Gastrocnemius medialis (tissue), 4 donors: ENCODE measurements at regions not wholly inside any gene's neighbourhood (a gene's known extent, or its start where the extent isn't known, plus 50 kb on each side); places are given as distances from the start of the nearest gene placed in this dataset.

Experiments used
- ATAC-seq, 2 donors: fragments of 150-250 bp; one replicate each; pipeline ENCODE4 v1.9.1; 2016
- DNase-seq, 2 donors: peaks; one replicate each; pipeline ENCODE4 v3.0.0-alpha.2; 2019
- H3K27ac ChIP-seq, 4 donors: fragments of 200-600 bp; sonication (generic); 1 replicate in 1 of 4; 2 replicates in 3 of 4; pipeline ENCODE4 v1.5.1; 2016 to 2018; ENCODE audit warnings: mild to moderate bottlenecking in 2 of 4, moderate library complexity in 1 of 4
- H3K27me3 ChIP-seq, 3 donors: fragments of 200-600 bp; sonication (generic) in 2 of 3; 1 replicate in 1 of 3; 2 replicates in 2 of 3; pipeline versions ENCODE4 v1.5.1 to v1.6.0; 2016 to 2019; ENCODE audit warnings: mild to moderate bottlenecking in 1 of 3, moderate library complexity in 1 of 3
- H3K36me3 ChIP-seq, 2 donors: fragments of 200-600 bp; sonication (generic) in 1 of 2; one replicate each; pipeline ENCODE4 v1.5.1; 2017 to 2018
- H3K4me1 ChIP-seq, 2 donors: fragments of 200-600 bp; sonication (generic) in 1 of 2; one replicate each; pipeline ENCODE4 v1.5.1; 2016 to 2017; ENCODE audit warnings: mild to moderate bottlenecking in 2 of 2
- H3K4me3 ChIP-seq, 4 donors: fragments of 200-600 bp; sonication (generic) in 3 of 4; 1 replicate in 1 of 4; 2 replicates in 3 of 4; pipeline ENCODE4 v1.5.1; 2016 to 2019; ENCODE audit warnings: mild to moderate bottlenecking in 2 of 4
- H3K9me3 ChIP-seq, 3 donors: fragments of 200-600 bp; sonication (generic) in 2 of 3; 1 replicate in 1 of 3; 2 replicates in 2 of 3; pipeline ENCODE4 v1.5.1; 2016 to 2019
- POLR2A ChIP-seq, 2 donors: fragments of 450-650 bp; IDR thresholded peaks; one replicate each; pipeline ENCODE4 v1.6.1; 2017; ENCODE audit warnings: antibody characterized with exemption in 2 of 2, mild to moderate bottlenecking in 2 of 2, moderate library complexity in 2 of 2
- in situ Hi-C, 4 donors: fragments of 200-750 bp; cut with MboI; loops; one replicate each; pipeline versions ENCODE4 v1.15.0 to v1.8.0; 2017; ENCODE audit warnings: low sequenced_read_pairs in 4 of 4
- intact Hi-C: fragments of 100-400 bp; cut with DNase I; formaldehyde crosslinking; loops from one replicate; pipeline ENCODE4 v1.15.1; 2023; ENCODE audit warnings: low total_unique reads
- TF ChIP-seq, protein P1 (sequence below), 5 experiments: fragments of 450-650 bp in 3 of 5; fragments of 200-600 bp in 2 of 5; sonication (generic) in 2 of 5; IDR thresholded peaks in 4 of 5; conservative IDR thresholded peaks in 1 of 5; 1 replicate in 4 of 5; 2 replicates in 1 of 5; pipeline ENCODE4 v1.5.1; 2016 to 2019; ENCODE audit warnings: antibody characterized with exemption in 5 of 5, mild to moderate bottlenecking in 3 of 5, moderate library complexity in 3 of 5

DNA sequence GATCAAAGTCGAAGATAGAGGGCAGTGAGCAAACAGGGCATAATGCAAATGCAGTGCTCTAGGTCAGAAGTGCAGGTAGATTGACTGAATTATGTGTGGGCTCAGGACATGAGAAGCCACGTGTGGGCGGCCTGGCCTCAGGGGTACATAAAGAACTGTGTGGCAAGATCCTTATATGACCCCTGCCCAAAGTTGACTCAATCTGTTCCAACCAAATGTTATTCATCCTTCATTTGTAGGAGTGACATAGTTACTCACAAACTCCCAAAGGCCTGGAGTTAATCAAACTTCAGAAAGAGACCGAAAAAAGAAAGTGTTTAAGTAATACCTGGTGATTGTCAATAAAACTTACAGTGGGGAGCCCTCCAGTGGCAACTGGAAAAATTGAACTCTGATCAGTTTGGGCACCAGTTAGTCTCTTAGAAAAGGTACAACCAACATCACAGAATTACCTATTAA is 150.4 kb upstream of the FAR2 start:
- Histone ChIP-seq H3K9me3 (no peaks in the 10 kb centered on the region), H3K27me3 (no peaks in the 10 kb centered on the region), H3K4me3 (no peak overlapping the region), H3K4me1 (no peaks in the 10 kb centered on the region), H3K36me3 (no peaks in the 10 kb centered on the region), H3K27ac (no peak overlapping the region)
- in situ Hi-C loops (no loop called here), intact Hi-C loops (no loop called here)
- ATAC-seq = no peak
- DNase-seq = no peak
- TF ChIP-seq, protein P1, sequence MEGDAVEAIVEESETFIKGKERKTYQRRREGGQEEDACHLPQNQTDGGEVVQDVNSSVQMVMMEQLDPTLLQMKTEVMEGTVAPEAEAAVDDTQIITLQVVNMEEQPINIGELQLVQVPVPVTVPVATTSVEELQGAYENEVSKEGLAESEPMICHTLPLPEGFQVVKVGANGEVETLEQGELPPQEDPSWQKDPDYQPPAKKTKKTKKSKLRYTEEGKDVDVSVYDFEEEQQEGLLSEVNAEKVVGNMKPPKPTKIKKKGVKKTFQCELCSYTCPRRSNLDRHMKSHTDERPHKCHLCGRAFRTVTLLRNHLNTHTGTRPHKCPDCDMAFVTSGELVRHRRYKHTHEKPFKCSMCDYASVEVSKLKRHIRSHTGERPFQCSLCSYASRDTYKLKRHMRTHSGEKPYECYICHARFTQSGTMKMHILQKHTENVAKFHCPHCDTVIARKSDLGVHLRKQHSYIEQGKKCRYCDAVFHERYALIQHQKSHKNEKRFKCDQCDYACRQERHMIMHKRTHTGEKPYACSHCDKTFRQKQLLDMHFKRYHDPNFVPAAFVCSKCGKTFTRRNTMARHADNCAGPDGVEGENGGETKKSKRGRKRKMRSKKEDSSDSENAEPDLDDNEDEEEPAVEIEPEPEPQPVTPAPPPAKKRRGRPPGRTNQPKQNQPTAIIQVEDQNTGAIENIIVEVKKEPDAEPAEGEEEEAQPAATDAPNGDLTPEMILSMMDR (IDR thresholded peaks at IDR 0.05 in 4 of 5, conservative IDR thresholded peaks at IDR 0.05 in 1 of 5) = peak in 1 of 5 experiments; percentile 29
- TF ChIP-seq POLR2A (IDR thresholded peaks at IDR 0.05) = no peak

DNA sequence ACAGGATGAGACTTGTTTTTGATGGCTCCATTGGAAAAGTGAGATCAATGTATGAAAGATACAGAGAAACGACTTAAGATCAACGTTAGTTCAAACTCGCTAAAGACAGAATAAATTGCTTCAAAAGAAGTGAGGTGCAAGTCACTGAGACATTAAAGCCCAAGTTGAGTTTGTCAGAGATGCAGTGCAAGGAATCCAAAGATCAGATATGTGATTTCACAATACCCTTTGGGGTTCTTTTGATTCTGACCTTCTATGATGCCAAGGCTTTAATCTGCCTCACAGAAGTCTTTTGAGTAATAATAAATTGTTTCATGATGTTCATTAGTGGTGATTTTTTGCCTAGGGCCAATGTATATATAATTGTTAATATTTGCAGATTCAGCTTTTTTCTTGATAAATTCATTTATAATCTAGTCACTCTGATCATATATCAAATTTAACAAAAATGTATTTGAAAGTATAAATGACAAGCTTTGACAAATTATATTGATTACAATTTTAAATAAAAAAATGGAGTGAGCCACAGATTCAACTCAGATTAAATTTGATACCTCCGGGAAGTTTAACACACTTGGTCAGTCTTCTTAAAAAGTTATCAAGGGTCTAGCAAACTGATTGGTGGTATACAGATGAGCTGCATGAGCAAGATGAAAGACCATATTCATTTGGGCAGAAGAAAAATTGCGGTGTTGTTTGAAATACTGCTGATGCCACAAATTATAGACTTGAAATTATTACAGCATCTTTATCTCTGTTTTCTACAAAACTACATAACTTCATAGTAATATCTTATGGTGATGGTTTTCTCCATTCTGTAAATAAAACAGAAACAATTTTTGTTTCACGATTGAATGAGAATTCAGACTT is 144.8 kb upstream of the FAR2 start:
- Histone ChIP-seq H3K4me3 (no peak overlapping the region), H3K27ac (no peak overlapping the region), H3K27me3 (no peaks in the 10 kb centered on the region), H3K36me3 (no peaks in the 10 kb centered on the region), H3K4me1 (no peaks in the 10 kb centered on the region), H3K9me3 (no peaks in the 10 kb centered on the region)
- in situ Hi-C loops = no loop called here
- intact Hi-C loops = no loop called here
- ATAC-seq = no peak
- no peak for DNase-seq
- TF ChIP-seq, protein P1 (IDR thresholded peaks at IDR 0.05 in 4 of 5, conservative IDR thresholded peaks at IDR 0.05 in 1 of 5) = no peak
- TF ChIP-seq POLR2A (IDR thresholded peaks at IDR 0.05) = no peak

DNA sequence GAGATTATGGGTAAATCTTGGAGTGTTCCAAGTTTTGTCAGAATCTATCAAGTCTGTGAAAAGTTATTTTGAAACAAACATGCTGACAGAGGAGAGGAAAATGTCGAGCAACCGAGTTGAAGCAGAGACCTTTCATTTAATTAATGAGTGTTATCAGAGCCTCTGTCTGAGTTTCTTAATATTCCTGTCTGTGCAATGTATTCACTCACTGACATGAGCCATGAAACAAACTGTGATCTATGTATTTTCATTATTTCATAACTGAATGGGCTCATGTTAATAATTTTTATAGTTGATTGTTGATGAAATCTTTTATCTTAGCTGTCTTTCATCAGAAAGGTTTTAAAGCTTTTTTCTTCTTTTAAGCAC is 144.2 kb upstream of the FAR2 start:
- Histone ChIP-seq H3K27me3 (no peaks in the 10 kb centered on the region), H3K4me1 (no peaks in the 10 kb centered on the region), H3K4me3 (no peak overlapping the region), H3K36me3 (no peaks in the 10 kb centered on the region), H3K9me3 (no peaks in the 10 kb centered on the region), H3K27ac (no peak overlapping the region)
- no peak for DNase-seq
- no peak for TF ChIP-seq POLR2A (IDR thresholded peaks at IDR 0.05)
- TF ChIP-seq, protein P1 (IDR thresholded peaks at IDR 0.05 in 4 of 5, conservative IDR thresholded peaks at IDR 0.05 in 1 of 5) = no peak
- in situ Hi-C loops (no loop called here), intact Hi-C loops (no loop called here)
- ATAC-seq = no peak

DNA sequence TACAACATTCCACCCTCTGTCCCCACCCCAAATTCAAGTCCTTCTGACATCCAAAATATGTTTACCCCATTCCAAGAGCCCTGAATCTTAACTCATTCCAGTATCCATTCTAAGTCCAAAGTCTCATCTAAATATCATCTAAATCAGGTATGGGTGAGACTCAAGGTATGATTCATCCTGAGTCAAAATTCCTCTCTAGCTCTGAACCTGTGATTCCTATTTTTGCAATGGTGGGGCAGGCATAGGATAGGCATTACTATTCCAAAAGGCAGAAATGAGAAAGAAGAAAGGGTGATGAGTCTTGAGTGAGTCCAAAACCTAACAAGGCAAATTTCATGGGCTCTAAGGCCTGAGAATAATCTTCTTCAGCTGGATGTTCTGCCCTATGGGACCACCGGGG is 140.3 kb upstream of the FAR2 start:
- in situ Hi-C loops (no loop called here), intact Hi-C loops (no loop called here)
- no peak for ATAC-seq
- H3K9me3 ChIP-seq = no peaks in the 10 kb centered on the region
- H3K27ac ChIP-seq = no peak overlapping the region
- no peak for DNase-seq
- no peaks in the 10 kb centered on the region for H3K27me3 ChIP-seq
- TF ChIP-seq, protein P1 (IDR thresholded peaks at IDR 0.05 in 4 of 5, conservative IDR thresholded peaks at IDR 0.05 in 1 of 5) = no peak
- no peak for TF ChIP-seq POLR2A (IDR thresholded peaks at IDR 0.05)
- H3K4me3 ChIP-seq = no peak overlapping the region
- no peaks in the 10 kb centered on the region for H3K4me1 ChIP-seq
- no peaks in the 10 kb centered on the region for H3K36me3 ChIP-seq
